Stomach (tissue), 4 donors: ENCODE measurements at regions not wholly inside any gene's neighbourhood (a gene's known extent, or its start where the extent isn't known, plus 50 kb on each side); places are given as distances from the start of the nearest gene placed in this dataset.

Experiments used
- CTCF ChIP-seq, 7 experiments: fragments of 450-650 bp in 4 of 7; fragments of 200-600 bp in 3 of 7; sonication (generic) in 3 of 7; IDR thresholded peaks; one replicate each; pipeline ENCODE4 v1.5.1; 2016 to 2019; ENCODE audit warnings: antibody characterized with exemption in 7 of 7, control low read depth in 2 of 7, mild to moderate bottlenecking in 1 of 7
- POLR2AphosphoS5 ChIP-seq, 3 donors: sonication (generic); formaldehyde crosslinking; IDR thresholded peaks; one replicate each; pipeline ENCODE4 v1.6.1; 2016; ENCODE audit warnings: antibody characterized with exemption in 3 of 3

DNA sequence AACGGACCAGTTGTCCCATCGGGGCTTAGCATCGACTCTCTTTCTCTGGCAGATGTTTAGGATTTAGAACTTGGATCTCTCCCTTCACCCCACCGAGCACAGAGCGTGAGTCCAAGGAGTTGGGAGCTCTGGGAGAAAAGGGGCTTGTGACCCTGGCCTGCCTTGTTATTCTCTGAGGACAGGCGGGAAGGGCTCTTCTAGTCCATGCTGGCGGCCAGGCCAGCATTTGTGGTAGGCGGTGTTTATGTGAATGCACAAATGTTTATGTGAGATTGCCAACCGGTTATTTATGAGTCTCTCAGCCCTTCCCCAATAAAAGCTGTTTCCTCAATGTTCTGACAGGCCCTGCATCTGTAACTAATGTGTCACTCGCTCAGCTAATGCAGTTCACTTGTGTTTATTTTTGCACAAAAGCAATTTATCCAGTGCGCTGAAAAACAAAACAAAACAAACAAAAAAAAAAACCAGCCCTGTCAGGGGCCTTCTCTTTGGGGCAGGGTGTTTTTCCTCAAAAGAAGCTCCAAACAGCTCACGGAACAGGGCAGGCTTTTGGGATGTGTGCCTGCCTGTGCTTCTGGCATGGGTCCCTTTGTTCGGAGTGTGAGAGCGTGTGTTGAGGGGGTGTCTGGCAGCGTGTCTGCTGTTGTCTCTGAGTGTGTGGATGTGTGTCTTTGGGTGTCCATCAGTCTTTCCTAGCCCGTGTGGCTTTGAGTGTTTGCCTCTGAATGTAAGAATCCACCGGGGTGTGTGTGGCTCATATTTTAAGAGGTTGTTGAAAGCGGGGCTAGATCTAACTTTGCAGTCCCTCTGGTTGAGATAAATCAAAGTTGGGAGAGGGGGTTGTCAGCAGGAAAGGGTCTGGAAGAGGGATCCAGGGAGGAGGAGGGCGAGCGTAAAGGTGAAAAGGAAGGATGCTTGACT is 52.8 kb upstream of the HAAO start:
- TF ChIP-seq CTCF (IDR thresholded peaks at IDR 0.05) (no peak), POLR2AphosphoS5 (IDR thresholded peaks at IDR 0.05) (peak in 2 of 3 donors; percentile 44 to 67)
